ENCODE measurements at regions not wholly inside any gene's neighbourhood (a gene's known extent, or its start where the extent isn't known, plus 50 kb on each side); places are given as distances from the start of the nearest gene placed in this dataset.

DNA sequence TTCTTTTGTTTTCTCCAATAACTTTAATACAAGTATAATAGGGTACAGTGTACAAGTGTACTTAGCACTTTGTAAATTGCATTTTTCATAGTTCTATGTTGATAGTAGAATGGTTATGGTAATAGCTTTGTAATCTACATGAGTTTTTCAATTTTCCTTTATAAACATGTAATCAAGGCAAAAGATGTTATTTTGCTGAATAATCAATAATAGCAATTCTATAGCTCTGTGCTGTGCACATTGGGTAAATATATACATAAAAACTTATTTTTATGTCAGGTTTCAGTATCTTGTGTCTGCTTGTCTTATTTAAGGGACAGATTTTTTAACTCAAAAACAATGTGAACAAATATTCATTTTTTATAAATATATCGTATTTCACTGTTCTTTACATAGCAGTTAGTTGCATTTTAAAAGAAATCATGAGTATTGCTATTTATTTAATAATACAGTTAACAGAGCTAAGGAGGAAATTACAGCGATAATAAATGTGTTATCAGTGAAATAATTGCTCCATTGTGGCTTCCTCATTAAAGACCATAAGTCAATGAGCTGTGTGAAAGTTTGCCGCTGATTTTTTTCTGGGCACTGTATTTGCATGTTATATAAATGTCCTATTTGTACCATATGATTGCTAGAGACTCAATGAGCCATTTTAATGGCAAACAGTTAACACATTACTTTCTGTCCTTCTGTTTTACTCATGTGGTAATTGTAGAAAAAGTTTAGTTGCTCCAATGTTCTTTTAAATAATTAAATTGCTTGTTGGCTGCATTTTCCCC, 214.6 kb upstream of the STAC start:
- DNase-seq (ENCODE audit: low spot score in 2 of 2): no peak
- TF ChIP-seq, protein P1, sequence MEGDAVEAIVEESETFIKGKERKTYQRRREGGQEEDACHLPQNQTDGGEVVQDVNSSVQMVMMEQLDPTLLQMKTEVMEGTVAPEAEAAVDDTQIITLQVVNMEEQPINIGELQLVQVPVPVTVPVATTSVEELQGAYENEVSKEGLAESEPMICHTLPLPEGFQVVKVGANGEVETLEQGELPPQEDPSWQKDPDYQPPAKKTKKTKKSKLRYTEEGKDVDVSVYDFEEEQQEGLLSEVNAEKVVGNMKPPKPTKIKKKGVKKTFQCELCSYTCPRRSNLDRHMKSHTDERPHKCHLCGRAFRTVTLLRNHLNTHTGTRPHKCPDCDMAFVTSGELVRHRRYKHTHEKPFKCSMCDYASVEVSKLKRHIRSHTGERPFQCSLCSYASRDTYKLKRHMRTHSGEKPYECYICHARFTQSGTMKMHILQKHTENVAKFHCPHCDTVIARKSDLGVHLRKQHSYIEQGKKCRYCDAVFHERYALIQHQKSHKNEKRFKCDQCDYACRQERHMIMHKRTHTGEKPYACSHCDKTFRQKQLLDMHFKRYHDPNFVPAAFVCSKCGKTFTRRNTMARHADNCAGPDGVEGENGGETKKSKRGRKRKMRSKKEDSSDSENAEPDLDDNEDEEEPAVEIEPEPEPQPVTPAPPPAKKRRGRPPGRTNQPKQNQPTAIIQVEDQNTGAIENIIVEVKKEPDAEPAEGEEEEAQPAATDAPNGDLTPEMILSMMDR (IDR thresholded peaks at IDR 0.05): no peak
- no peak for TF ChIP-seq POLR2A (IDR thresholded peaks at IDR 0.05)
- H3K4me3 ChIP-seq (ENCODE audit: low read depth, poor library complexity, severe bottlenecking): no peak overlapping the region
- intact Hi-C loops (cut with DNase I; ENCODE audit: low total_unique reads): no loop called here
- WGBS, 2 donors: 64 to 70% methylated on average over 3 of the region's 3 CpGs

DNA sequence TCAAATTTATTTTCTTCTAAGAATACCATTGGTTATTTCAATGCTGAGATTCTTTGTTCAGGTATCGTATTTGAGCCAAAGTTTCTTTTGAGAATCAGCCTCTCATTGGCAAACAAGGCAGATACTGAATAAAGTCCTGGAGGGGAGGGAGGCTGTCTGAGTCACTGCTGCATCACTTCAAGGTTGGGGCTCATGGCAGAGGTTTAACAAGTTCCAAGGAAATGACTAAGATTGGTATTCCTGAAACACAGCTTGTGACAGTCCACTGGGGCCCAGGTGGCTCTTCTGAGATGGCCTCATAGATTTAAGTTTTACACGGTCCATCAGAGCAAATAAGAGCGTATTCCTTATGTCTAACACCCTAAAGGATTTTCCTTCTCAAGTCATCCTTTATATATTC, 213.8 kb upstream of the STAC start:
- 70 to 79% methylated on average over 3 of the region's 3 CpGs for WGBS, 2 donors
- no peak for DNase-seq (ENCODE audit: low spot score in 2 of 2)
- intact Hi-C loops (cut with DNase I; ENCODE audit: low total_unique reads): no loop called here
- H3K4me3 ChIP-seq (ENCODE audit: low read depth, poor library complexity, severe bottlenecking): no peak overlapping the region
- no peak for TF ChIP-seq POLR2A (IDR thresholded peaks at IDR 0.05)
- TF ChIP-seq, protein P1 (IDR thresholded peaks at IDR 0.05): no peak

DNA sequence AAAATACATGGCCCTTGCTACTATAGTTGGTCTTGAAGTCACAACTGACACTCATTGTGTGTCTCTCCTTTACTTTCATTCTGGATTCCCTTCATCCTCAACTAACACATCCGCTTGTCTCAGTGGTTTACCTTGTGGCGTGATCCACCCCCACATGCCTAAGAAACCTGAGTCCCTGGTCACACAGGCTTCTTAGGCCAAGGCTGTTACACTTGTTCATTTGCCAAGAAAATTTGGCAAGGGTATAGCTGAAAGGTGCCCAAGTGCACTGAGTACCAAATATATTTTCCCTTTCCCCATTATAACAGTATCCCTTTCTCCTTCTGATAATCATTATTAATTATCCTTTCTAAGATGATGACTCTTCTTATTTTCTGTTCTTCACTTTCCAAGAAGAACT, 207.6 kb upstream of the STAC start:
- no peak overlapping the region for H3K4me3 ChIP-seq (ENCODE audit: low read depth, poor library complexity, severe bottlenecking)
- WGBS, 2 donors: 69 to 75% methylated on average over 2 of the region's 2 CpGs
- TF ChIP-seq POLR2A (IDR thresholded peaks at IDR 0.05): no peak
- TF ChIP-seq, protein P1 (IDR thresholded peaks at IDR 0.05): no peak
- intact Hi-C loops (cut with DNase I; ENCODE audit: low total_unique reads): no loop called here
- no peak for DNase-seq (ENCODE audit: low spot score in 2 of 2)

DNA sequence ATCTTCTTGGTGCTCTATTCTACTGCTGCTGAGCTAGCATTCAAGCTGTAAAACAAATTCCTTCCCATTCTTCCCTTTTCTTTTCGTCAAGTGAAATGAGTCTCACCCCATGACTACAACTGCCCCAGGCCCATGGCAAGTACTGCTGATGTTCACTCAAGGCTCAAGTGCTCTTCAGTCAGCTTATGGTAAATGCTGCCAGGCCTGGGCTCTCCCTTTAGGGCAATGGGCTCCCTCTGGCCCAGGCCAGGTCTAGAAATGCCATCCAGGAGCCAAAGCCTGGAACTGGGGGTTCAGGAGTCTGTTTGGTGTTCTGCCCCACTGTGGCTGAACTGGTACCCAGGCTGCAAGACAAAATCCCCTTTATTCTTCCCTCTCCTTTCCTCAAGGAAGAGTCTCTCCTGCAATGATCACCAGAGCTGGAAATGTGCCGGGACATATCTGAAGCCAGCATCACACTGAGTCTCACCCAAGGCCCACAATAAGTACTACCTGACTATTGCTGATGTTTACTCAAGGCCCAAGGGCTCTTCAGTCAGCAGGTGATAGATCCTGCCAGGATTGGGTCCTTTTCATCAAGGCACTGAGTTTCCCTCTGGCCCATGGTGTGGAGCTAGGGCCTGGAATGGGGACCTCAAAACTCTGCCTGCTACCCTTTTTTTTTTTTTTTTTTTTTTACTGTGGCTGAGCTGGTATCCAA, 205.0 kb upstream of the STAC start:
- no peak overlapping the region for H3K4me3 ChIP-seq (ENCODE audit: low read depth, poor library complexity, severe bottlenecking)
- TF ChIP-seq POLR2A (IDR thresholded peaks at IDR 0.05): no peak
- TF ChIP-seq, protein P1 (IDR thresholded peaks at IDR 0.05): no peak
- no peak for DNase-seq (ENCODE audit: low spot score in 2 of 2)
- intact Hi-C loops (cut with DNase I; ENCODE audit: low total_unique reads): no loop called here
- WGBS, 2 donors: 91 to 98% methylated on average over 2 of the region's 2 CpGs

DNA sequence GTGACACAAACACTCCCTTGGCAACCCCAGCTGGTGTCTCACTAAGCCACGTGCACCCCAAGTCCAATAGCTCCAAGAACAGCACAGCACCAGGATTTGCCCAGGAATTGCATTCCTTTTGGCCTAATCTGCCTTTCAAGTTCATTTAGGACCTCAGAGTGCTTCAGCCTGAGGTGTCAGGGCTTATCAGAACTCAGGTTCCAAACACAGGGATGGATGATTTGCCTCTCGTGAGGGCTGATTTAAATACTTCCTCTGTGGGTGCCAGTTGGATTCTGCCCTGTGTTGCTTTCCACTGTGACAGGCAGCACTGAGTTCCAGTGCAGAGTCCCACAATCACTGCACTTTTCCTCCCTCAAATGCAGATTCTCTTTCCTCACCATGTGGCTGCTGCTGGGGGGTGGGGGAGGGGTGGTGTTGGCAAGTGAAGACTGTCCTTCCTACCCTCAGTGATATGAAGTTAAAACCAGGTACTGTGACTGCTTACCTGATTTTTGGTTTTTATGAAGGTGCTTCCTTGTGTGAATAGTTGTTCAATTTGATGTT, 204.3 kb upstream of the STAC start:
- TF ChIP-seq, protein P1 (IDR thresholded peaks at IDR 0.05): no peak
- no peak for TF ChIP-seq POLR2A (IDR thresholded peaks at IDR 0.05)
- no peak for DNase-seq (ENCODE audit: low spot score in 2 of 2)
- intact Hi-C loops (cut with DNase I; ENCODE audit: low total_unique reads): no loop called here
- no peak overlapping the region for H3K4me3 ChIP-seq (ENCODE audit: low read depth, poor library complexity, severe bottlenecking)
- 48 to 79% methylated on average over 2 of the region's 2 CpGs for WGBS, 2 donors

All from lower leg skin (tissue), 4 donors.